NCI-H748 (cell line): ENCODE measurements at regions not wholly inside any gene's neighbourhood (a gene's known extent, or its start where the extent isn't known, plus 50 kb on each side); places are given as distances from the start of the nearest gene placed in this dataset.
A peak's percentile ranks its signal among the peaks of the same experiment; 100 is the strongest.
"Not testable (repeated sequence)": the region's sequence is repeated elsewhere in the genome, so short reads cannot be mapped to it uniquely, and the experiment has no call there.

Source experiments
- DNase-seq: peaks from one replicate; lab custom pipeline; 2025; ENCODE audit not compliant: unreplicated experiment; lab: John Stamatoyannopoulos, UW

DNA sequence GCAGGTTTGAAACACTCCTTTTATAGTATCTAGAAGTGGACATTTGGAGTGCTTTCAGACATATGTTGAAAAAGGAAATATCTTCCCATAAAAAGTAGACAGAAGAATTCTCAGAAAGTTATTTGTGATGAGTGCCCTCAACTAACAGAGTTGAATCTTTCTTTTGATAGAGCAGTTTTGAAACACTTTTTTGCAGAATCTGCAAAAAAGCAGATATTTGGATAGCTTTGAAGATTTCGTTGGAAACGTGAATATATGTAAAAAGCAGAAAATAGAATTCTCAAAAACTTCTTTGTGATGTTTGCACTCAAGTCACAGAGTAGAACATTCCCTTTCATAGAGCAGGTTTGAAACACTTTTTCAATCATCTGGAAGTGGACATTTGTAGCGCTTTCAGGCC is 676.4 kb upstream of the ZNF337 start:
- not testable (repeated sequence) for DNase-seq

DNA sequence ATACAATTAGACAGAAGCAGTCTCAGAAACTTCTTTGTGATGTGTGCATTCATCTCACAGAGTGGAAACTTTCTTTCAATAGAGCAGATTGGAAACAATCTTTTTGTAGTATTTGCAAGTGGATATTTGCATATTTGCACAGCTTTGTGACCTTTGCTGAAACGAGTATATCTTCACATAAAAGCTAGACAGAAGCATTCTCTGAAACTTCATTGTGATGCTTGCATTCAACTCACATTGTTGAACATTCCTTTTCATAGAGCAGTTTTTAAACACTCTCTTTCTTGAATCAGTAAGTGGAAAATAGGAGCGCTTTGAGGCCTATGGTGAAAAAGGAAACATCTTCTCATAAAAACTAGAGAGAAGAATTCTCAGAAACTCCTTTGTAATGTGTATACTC is 657.9 kb upstream of the ZNF337 start:
- DNase-seq, result no peak

- no peak for DNase-seq
Measured at GRCh38 chr20:26347396-26347795, 650.7 kb upstream of the ZNF337 start.

DNA sequence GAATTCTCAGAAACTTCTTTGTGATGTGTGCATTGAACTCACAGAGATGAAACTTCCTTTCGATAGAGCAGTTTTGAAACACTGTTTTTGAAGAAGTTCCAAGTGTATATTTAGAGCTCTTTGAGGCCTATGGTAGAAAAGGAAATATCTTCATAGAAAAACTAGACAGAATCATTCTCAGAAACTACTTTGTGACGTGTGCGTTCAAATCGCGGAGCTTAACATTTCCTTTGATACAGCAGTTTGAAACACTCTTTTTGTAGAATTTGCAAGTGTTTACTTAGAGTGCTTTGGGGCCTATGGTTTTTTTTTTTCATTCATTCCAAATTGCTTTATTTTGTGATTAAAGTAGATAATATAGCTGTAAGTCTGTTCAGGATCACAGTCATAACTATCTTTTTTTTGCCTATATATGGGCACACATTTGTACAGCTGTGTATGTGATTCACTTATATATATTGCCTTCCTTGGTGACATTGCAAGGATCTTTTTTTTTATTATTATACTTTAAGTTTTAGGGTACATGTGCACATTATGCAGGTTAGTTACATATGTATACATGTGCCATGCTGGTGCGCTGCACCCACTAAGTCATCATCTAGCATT is 643.9 kb upstream of the ZNF337 start:
- DNase-seq, result not testable (repeated sequence)

GRCh38 chr20:26324177-26324576 is 627.5 kb upstream of the ZNF337 start:
- no peak for DNase-seq

DNA sequence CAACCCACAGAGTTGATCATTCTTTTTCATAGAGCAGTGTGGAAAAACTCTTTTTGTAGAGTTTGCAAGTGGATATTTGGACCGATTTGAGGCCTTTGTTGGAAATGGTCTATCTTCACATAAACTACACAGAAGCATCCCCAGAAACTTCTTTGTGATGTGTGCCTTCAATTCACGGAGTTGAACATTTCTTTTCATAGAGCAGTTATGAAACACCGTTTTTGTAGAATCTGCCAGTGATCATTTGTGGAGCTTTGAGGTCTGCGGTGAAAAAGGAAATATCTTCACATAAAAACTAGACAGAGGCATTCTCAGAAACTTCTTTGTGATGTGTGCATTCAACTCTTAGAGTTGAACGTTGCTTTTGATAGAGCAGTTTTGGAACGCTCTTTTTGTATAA is 618.4 kb upstream of the ZNF337 start:
- DNase-seq, result no peak

DNA sequence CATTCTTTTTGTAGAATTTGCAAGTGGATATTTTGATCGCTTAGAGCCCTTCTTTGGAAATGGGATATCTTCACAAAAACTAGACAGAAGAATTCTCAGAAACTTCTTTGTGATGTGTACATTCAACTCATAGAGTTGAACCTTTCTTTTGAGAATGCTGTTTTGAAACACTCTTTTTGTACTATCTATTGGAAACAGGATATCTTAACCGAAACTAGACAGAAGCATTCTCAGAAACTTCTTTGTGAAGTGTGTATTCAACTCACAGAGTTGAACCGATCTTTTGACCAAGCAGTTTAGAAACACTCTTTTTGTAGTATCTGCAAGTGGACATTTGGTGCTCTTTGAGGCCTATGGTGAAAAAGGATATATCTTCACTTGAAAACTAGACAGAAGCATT is 613.1 kb upstream of the ZNF337 start:
- DNase-seq, result not testable (repeated sequence)

DNA sequence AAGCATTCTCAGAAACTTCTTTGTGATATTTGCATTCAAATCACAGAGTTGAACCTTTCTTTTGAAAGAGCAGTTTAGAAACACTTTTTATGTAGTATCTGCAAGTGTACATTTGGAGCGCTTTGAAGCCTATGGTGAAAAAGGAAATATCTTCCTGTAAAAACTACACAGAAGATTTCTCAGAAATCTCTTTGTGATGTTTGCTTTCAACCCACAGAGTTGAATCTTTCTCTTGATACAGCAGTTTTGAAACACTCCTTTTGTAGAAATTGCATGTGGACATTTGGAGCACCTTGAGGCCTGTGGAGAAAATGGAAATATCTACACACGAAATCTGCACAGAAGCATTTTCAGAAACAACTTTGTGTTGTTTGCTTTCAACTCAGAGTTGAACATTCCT is 612.3 kb upstream of the ZNF337 start:
- no peak for DNase-seq

GRCh38 chr20:26295006-26295405 is 598.4 kb upstream of the ZNF337 start:
- no peak for DNase-seq

DNA sequence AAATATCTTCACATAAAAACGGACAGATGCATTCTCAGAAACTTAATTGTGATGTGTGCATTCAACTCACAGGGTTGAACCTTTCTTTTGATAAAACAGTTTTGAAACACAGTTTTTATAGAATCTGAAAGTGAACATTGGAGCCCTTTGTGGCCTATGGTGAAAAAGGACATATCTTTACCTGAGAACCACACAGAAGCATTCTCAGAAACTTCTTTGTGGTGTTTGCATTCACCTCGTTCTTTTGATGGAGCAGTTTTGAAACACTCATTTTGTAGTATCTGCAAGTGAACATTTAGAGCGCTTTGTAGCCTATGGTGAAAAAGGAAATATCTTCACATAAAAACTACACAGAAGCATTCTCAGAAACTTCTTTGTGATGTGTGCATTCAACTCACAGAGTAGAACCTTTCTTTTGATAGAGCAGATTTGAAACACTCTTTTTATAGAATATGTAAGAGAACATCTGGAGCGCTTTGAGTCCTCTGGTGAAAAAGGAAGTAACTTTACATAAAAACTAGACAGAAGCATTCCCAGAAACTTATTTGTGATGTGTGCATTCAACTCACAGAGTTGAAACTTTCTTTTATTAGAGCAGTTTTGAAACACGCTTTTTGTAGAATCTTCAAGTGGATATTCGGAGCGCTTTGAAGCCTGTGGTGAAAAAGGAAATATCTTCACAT is 591.9 kb upstream of the ZNF337 start:
- not testable (repeated sequence) for DNase-seq

DNA sequence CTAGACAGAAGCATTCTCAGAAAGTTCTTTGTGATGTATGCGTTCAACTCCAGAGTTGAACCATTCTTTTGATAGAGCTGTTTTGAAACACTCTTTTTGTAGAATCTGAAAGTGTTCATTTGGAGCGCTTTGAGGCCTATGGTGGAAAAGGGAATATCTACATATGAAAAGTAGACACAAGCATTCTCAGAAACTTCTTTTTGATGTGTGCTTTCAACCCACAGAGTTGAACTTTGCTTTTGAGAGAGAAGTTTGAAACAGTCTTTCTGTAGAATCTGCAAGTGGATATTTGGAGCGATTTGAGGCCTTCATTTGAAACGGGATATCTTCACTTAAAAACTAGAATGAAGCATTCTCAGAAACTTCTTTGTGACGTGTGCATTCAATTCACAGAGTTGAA is 582.6 kb upstream of the ZNF337 start:
- DNase-seq, result no peak

DNA sequence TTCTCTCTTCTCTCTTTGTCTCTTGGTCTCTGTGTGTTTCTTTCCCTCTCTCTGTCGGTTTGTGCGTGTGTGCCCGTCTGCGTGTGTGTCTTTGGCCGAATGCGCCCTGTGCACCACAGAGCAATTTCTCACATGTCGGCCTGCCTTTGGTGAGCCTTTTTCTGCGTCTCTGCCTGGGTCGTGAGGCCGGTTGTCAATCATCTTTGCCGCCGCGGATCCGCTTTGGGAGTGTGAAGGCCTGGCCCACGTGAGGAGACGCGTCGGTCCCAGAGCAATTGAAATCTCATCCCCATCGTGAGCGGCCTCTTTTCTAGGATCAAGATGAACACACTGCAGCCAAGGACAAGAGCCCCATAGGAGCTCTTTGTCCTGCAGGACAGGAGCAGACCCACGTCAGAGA is 580.7 kb upstream of the ZNF337 start:
- no peak for DNase-seq

DNA sequence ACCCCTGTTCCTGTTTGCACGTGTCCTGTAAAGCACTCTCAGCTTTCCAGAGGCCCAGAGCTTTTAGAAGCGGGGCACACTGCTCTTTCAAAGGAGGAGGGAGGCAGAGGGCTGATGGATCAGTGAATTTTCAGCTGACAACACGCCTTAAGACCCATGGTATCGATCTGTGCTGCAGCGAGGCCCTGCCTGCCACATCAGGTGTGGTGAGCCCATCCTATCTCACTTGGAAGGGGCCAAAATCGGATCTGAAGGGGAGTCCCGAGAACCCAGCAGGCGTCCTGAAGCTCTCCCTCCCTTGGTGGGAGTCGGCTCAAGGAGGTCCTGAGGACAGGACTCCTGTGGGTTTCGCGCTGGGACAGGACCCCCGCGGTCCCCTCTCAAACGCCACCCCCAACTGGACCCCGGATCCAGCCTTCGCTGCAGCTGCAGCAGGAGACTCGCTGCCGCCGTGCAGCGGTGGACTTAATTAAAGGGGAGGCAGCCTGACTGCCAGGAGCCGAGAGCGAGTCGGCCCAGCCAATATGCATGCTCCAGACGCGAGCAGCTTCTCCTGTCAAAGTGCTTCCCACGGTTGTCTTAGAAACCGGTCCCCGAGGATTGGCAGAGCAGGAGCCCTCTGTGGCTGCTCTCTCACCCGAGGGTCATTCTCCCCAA is 580.0 kb upstream of the ZNF337 start:
- peak; percentile 82 for DNase-seq

DNA sequence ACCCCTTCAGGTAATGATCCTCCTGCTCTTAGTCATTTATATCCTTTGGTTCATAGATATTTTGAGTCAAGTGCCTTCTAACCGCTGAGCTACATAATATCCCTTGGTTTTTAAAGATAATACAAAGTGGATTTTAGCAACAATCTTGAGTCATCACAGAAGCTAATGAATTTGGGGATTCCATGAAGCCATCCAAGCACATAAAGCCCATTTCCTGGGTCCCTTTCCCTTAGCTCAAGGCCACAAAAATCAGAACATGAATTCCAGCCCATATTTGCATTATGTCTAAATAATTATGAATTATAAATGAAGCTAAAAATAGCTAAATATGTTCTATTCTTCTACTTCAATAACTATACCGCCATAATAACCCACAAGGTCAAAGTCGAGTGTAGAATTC is 572.1 kb upstream of the ZNF337 start:
- DNase-seq, result not testable (repeated sequence)

- DNase-seq, result not testable (repeated sequence)
Measured at GRCh38 chr20:26260925-26261324, 564.3 kb upstream of the ZNF337 start.

DNA sequence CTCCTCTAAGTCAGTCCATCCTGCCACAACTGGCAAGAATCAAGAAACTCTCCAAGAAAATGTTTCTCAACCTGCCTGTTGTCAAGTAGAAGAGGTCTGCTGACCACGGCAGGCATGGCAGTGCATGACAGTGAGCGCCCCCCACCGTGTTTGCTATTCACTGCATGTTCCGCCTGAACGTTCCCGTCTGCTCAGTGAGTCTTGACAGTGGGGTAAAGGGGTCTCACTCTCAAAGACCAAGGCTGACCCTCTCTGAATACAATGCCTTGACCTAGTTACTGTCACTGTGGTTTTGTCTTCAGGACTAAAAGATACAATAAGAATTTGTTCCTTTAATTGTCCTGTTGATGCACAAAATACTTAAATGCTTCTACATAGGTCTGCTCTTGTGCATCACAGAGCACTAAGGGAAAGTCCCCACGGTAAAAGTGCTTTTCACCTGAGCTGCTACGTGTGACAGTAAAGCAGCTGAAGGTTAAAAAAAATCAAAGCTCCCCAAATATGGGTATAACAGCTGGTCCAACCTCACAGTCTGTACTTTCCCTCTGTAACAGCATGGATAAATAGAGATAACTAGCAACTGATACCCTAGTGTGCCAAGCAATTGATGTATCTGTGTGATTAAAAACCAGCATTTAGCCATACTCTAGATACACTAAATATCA is 555.8 kb upstream of the ZNF337 start:
- not testable (repeated sequence) for DNase-seq

- DNase-seq, result not testable (repeated sequence)
Measured at GRCh38 chr20:26251376-26251775, 554.7 kb upstream of the ZNF337 start.

DNA sequence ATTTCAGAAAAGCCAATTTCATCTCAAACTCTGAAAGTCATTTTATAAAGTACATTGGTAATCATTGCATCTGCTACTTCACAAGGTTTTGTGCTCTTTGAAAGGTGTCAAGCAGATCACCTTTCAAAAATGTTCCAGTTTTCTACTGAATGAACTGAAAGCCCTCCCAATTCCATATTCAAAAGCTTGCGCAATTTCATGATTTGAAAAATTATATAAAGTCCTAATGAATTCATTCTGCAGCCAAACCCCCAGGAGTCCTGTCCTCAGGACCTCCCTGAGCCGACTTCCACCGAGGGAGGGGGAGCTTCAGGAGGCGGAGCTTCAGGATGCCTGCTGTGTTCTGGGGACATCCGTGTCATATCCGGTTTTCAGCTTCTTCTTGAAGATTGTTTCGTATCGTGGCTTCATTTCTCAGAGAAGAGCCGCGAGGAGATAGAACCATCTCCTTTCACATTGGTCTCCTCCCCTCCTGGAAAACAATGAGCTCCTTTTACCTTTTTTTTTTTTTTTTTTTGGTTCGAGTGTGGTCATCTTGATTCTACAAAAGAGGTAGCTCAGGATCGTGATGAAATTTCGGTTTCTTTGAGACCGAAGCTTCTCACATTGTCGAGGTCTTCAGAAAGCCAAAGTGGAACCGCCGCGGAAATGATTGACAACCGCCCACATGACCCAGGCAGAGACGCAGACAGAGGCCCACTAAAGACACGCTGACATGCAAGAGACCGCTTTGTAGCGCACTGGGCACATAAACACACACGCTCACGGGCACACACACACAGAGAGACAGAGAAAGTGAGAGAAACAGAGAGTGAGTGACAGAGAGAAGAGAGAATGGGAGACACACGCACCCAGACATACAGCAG is 553.8 kb upstream of the ZNF337 start:
- DNase-seq, result peak; percentile 25

- DNase-seq, result no peak
Measured at GRCh38 chr20:26243731-26244130, 547.1 kb upstream of the ZNF337 start.

- not testable (repeated sequence) for DNase-seq
Measured at GRCh38 chr20:26220609-26221008, 524.0 kb upstream of the ZNF337 start.

GRCh38 chr20:26219546-26219945 is 522.9 kb upstream of the ZNF337 start:
- DNase-seq, result peak; percentile 11
